Prostate gland (tissue), 2 donors: ENCODE measurements at regions not wholly inside any gene's neighbourhood (a gene's known extent, or its start where the extent isn't known, plus 50 kb on each side); places are given as distances from the start of the nearest gene placed in this dataset.

ENCODE experiments used
- CTCF ChIP-seq, 4 experiments: fragments of 200-600 bp in 2 of 4; fragments of 450-650 bp in 2 of 4; sonication (generic) in 2 of 4; IDR thresholded peaks; 1 replicate in 3 of 4; 2 replicates in 1 of 4; pipeline ENCODE4 v1.5.1; 2016 to 2019; ENCODE audit warnings: antibody characterized with exemption in 4 of 4, mild to moderate bottlenecking in 2 of 4, moderate library complexity in 2 of 4
- POLR2A ChIP-seq: fragments of 450-650 bp; IDR thresholded peaks from one replicate; pipeline ENCODE4 v1.6.1; 2016; ENCODE audit warnings: antibody characterized with exemption, mild to moderate bottlenecking
- POLR2AphosphoS5 ChIP-seq: sonication (generic); formaldehyde crosslinking; IDR thresholded peaks from one replicate; pipeline ENCODE4 v1.6.1; 2017; ENCODE audit warnings: antibody characterized with exemption

- TF ChIP-seq CTCF (IDR thresholded peaks at IDR 0.05) (no peak), POLR2A (no peak), POLR2AphosphoS5 (no peak)
These were observed 237.7 kb downstream of the SEC14L1 start for GRCh38 chr17:77378318-77379064.
